NCI-H2227 (cell line): ENCODE measurements at regions not wholly inside any gene's neighbourhood (a gene's known extent, or its start where the extent isn't known, plus 50 kb on each side); places are given as distances from the start of the nearest gene placed in this dataset.

ENCODE experiments used
- DNase-seq: peaks from one replicate; lab custom pipeline; 2025; ENCODE audit not compliant: unreplicated experiment; lab: John Stamatoyannopoulos, UW

DNA sequence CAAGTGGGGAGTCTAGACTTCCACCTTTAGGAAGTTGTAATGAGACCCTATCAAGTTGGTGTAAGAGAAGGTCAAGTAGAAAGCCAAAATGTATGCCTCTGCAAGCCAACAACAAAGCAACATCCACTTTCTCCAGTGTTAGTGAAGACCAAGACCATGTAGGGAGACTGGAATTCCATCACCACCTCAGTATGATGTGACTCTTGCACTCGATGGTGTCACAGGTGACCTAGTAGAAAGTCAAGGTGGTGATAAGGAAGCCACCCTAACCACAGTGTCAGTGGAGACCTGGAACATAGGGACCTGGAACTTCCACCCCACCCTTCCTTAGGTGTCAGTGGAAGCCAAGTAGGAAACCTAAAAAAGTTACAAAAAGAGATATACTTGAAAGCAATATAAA is 278.1 kb upstream of the KCNMB2 start:
- no peak for DNase-seq

GRCh38 chr3:178259703-178260102 is 276.5 kb upstream of the KCNMB2 start:
- no peak for DNase-seq

DNA sequence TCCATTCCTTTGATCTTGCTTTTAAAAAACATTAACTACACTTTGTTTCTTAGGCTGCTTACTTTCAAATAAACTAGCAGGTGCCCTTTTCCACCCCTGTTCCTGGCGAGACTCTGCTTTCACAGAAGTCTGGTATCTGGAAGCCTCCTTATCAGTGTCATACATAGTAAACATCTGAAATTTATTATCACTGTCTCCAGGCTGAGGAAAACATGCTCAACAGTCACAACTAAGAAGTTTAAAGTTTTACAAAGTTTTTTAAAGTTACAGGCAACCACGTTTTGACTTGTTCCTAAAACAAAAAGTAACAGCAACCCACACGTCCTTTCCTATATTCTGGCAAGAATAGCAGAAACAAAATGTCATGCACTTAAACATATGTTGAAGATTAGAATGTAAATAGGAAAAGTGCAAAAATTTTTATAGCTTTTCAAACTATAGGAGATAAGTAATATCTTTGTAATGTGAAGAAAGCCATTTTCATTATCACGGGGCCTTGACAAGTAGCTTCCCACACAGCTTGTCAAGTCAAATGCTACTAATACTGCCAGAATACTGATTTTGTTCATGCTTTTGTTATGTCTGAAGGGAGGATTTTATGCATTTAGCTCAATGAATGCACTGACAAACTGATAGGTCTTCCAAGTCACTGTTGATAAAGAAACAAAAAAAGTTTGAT is 275.2 kb upstream of the KCNMB2 start:
- DNase-seq, result no peak

- DNase-seq, result no peak
These were observed 272.9 kb upstream of the KCNMB2 start for GRCh38 chr3:178263236-178263916.

GRCh38 chr3:178267158-178267844 is 268.9 kb upstream of the KCNMB2 start:
- DNase-seq, result no peak

DNA sequence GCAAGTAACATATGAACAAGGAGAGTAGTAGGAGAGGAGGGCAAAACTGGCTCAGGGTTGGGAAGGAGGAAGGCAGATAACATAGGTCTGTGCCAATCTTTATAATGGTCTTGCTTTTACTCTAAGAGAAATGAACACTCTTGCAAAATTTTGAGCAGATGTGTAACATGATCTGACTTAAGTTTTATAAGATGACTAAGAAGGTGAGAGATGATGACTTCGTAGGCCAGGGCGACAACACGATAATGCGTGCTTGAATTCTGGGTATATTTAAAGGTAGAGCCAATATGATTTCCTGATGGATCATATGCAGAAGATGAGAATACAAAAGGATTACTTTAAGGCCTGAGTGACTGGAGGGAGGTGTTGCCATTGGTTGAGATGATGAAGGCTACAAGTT is 265.4 kb upstream of the KCNMB2 start:
- DNase-seq, result no peak

- DNase-seq, result no peak
These were observed 264.4 kb upstream of the KCNMB2 start for GRCh38 chr3:178271740-178272387.

DNA sequence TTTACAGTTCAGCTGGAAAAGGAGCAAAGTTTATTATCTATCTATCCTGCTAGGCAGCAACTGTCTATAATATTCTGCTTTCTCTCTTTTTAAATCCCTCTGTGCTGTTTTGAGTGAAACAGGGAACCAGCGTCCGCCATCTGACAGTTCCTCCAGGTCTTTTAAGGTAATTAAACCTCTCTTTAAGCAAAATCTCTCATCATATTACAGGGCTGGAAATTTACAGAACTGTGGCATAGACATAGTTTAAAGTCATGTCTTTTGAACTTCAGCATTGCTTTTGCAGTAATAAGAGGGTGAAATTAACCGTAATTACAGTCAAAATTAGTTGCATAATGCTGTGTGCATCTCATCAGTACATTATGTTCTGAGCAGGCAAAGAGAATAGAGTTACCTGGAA is 263.4 kb upstream of the KCNMB2 start:
- DNase-seq, result no peak

- DNase-seq, result no peak
These were observed 261.5 kb upstream of the KCNMB2 start for GRCh38 chr3:178274711-178275110.

DNA sequence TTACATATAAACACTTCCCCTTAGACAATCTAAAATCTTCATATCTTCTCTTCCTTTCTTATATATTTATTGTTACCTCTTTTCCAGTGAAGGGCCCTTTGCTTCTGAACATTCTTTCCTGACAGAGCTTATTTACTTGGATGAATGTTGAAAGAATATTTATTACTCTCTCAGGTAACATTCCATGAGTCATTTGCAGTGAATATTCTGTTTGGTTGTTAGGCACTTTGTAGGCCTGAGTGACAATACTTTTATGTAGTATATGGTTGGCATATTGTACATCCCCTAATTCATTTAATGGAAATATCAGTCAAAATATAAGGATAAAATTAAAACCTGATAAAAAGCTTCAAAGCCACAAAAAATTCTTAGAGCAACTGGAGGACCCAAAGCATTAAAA is 260.9 kb upstream of the KCNMB2 start:
- no peak for DNase-seq

- DNase-seq, result no peak
These were observed 260.4 kb upstream of the KCNMB2 start for GRCh38 chr3:178275793-178276192.

DNA sequence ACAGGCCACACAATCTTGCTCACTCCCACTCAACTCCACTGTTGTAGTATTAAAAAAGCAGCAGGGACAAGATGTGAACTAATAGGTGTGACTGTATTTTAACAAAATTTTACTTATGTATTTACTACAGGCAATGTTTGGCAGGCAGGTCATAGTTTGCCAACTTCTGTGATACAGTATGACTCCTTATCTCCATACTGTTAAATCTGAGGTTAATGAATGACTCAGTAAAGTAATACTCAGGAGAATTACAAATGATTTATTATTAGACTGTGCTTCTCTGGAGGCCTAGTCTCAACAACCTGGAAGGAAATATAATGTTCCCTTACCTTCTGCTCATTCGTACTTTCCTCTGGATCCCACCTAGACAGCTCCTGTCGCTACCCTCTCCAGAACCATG is 258.6 kb upstream of the KCNMB2 start:
- no peak for DNase-seq

DNA sequence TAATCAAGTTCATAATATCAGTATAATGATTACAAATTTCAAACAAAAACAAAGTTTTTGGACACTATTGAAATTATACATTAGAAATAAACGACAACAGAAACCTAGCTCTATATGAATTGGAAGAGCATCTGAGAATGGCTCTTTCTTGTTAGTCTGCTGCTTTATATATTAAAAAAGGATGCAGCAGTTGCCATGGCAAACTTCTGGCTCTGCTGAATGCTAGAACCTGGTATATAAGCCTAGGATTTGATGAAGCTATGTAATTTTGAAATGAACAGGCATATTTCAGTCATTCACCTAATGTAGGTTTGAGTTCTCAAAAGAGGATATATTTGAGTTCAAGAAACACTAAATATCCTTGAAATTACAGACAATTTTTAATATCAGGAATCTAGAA is 252.7 kb upstream of the KCNMB2 start:
- no peak for DNase-seq

GRCh38 chr3:178284181-178284580 is 252.1 kb upstream of the KCNMB2 start:
- no peak for DNase-seq

DNA sequence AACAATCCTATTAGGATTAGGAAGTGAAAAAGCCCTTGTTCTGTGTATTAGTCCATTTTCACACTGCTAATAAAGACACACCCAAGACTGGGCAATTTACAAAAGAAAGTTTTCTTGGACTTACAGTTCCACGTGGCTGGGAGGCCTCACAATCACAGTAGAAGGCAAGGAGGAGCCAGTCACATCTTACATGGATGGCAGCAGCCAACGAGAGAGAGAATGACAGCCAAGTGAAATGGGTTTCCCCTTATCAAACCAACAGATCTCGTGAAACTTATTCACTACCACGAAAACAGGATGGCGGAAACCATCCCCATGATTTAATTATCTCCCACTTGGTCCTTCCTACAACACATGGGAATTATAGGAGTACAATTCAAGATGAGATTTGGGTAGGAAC is 248.2 kb upstream of the KCNMB2 start:
- no peak for DNase-seq

DNA sequence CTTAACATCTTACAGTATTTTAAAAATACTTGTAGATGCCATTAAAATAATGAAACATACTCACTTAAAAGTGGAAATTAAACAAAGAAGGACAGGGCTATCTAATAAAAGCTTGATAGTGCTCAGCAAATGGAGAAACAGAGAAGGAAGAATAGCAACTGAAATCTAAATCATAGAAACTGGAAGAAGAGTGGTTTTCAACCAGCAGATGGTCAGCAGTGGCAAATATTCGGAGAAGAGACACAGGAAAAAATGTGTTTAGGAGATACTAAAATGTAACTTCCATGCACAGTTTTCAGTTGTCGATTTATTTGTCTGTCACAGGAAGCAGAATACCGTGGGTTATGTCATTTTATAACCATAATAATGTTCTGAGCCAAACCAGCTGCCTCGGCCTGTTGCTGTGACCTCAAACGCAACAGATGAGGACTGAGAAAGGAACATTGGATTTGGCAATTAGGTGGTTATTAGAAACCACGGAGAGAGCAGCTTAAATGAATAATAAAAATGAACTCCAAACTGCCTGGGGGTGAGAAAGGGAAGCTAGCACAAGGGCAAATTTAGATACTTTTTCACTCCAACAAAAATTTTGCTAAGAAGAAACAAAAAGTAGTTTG is 246.6 kb upstream of the KCNMB2 start:
- DNase-seq, result no peak

DNA sequence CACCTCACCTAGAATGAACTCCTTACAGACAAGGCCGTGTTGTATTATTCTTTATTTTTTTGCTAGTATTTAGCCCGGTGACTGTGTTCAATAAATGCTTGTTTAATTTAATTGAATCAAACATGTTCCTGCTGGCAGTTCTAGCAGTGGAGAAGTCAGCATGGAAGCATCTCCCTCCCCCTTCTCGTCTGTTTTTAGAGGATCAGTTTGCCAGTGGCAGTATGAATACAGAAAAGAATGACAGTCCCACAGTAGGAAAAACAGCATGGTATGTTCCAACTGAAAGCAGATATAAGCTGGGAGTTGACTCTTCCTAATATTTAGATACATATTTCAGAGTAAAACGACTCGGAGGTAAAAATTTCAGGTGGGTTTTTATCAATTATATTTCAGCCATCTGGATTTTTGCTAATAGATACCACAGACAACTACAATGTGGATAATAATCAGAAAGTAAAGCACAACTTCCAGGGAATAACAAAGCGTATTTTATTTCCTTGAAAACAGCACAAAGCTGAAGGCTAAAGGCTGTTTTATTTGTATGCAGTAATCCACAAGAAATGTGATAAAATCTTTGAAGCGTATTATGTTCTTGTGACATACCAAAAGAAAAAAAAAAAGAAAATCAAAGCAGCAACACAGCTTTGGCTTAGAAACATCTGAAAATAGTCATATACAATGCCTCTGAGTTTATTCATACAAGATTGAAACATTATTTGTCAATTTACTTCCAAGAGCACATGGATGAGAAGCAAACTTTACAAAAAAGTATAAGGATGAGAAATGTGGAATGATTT is 244.5 kb upstream of the KCNMB2 start:
- DNase-seq, result no peak

- peak; percentile 5 for DNase-seq
These were observed 240.8 kb upstream of the KCNMB2 start for GRCh38 chr3:178295292-178295912.

DNA sequence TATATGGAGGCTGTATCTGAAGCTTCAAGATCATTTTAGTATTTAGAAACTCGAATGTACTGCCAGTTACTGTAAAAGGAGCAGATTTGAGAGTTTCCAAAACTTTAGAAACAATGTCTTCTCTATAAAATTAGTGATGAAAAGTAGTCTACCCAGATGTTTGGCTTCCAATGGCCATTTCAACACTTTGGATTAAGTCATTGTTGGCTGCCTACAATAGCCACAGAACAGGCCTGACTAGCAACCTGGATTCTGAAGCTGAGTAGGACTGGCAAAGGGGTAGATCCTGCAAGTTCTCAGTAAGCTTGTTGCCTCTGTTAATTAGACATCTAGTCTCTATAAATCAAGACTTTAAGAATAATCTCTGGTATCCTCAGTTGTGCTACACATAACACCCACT is 239.0 kb upstream of the KCNMB2 start:
- no peak for DNase-seq

GRCh38 chr3:178297740-178298139 is 238.5 kb upstream of the KCNMB2 start:
- DNase-seq, result peak; percentile 51
